ENCODE measurements at regions not wholly inside any gene's neighbourhood (a gene's known extent, or its start where the extent isn't known, plus 50 kb on each side); places are given as distances from the start of the nearest gene placed in this dataset.

DNA sequence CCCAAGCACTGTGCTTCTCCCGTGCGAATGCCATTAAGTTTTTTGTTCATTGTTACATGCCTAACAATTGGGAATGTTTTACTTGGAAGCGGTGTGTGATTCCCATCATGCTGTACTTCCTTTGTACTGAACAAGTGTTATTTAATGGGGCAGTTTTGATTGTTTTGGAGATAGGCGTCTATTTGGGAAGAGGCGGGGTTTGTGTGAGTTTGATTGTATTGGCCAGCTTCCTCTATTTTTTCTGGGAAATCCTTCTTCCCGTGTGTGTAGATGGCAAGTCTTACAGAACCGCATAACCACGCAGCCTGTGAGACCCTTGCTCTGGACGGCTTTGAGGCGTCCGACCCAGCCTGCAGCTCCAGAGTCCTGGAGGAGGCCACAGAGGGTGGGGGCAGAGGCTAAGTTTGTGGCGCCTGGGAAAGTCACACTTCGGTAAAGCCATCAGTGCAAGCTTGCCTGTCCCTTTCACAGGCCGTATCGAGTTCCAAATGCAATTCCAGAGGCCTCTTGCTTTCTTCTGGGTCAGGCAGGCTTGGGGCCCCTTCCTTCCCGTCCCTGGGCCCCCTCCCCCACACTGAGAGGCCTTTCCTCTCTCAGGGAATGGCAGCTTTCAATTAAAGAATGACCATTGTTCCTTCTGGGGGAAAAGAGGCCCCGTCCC lies 210.3 kb downstream of the TOMM20 start:
- Mint-ChIP-seq H3K4me1 (ENCODE audit: low read depth) (peaks cover 4% of the 10 kb centered on the region), H3K4me3 (no peak overlapping the region), H3K36me3 (ENCODE audit: low read depth) (no peaks in the 10 kb centered on the region), H3K9me3 (peaks cover 1% of the 10 kb centered on the region), H3K27me3 (no peaks in the 10 kb centered on the region), H3K27ac (no peak overlapping the region)
- intact Hi-C loops (cut with micrococcal nuclease) = no loop called here
- TF ChIP-seq, protein P1, sequence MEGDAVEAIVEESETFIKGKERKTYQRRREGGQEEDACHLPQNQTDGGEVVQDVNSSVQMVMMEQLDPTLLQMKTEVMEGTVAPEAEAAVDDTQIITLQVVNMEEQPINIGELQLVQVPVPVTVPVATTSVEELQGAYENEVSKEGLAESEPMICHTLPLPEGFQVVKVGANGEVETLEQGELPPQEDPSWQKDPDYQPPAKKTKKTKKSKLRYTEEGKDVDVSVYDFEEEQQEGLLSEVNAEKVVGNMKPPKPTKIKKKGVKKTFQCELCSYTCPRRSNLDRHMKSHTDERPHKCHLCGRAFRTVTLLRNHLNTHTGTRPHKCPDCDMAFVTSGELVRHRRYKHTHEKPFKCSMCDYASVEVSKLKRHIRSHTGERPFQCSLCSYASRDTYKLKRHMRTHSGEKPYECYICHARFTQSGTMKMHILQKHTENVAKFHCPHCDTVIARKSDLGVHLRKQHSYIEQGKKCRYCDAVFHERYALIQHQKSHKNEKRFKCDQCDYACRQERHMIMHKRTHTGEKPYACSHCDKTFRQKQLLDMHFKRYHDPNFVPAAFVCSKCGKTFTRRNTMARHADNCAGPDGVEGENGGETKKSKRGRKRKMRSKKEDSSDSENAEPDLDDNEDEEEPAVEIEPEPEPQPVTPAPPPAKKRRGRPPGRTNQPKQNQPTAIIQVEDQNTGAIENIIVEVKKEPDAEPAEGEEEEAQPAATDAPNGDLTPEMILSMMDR (IDR thresholded peaks at IDR 0.05) = no peak
- DNase-seq (no peak), ATAC-seq (no peak)
- ChIA-PET CTCF (interaction anchor here (1.4 kb wide), 1 partner anchor 12 kb away, joined by 3 read pairs; no protein-coding TSS in a partner anchor), POLR2A (interaction anchor here (0.6 kb wide), 1 partner anchor 27 kb away, joined by 3 read pairs; no protein-coding TSS in a partner anchor)

DNA sequence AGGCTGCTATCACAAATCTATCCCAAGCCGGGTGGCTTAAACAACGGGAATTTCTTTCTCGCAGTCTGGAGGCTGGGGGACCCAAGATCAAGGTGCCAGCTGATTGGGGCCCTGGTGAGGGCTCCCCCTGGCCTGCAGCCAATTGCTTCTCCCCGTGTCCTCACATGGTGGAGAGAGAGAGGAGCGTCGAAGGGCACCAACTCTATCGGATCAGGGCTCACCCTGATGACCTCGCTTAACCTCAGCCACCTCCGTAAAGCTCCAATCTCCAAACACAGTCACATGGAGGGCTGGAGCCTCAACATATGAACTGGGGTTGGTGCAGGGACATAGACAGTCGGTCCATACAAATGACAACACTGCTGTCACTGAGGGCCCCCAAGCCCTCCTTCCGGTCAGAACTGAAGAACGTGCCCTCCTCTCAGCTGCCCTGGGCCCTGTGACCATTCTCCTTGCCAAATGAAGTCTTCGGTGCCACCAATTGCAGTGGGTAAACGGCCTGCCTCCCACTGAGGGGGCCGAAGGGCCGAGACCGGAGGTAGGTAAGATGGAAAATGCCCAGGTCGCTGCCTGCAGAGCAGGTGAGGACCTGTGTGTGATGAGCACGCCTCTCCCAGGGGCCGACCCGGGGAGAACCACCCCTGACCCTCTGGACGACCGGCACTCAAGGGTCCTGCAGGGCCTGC lies 211.0 kb downstream of the TOMM20 start:
- no peaks in the 10 kb centered on the region for H3K27me3 Mint-ChIP-seq

DNA sequence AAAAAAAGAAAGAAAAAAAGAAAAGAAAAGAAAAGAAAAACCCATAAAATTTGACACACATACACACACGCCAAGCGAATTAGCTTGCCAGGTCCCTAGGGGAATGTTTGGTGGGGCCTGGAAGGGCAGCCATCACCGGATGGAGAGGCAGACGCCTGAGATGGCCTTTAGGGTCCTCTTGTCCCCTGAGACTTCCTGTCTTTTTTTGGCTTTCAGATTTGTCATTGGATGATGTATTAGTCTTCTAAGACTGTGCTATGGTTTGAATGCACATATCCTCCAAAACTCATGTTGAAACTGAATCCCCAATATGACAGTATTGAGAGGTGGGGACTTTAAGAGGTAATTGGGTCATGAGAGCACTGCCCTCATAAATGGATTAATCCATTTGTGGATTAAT lies 211.8 kb downstream of the TOMM20 start:
- Mint-ChIP-seq H3K9me3 (peaks cover 1% of the 10 kb centered on the region), H3K27me3 (no peaks in the 10 kb centered on the region), H3K4me1 (ENCODE audit: low read depth) (peaks cover 16% of the 10 kb centered on the region), H3K36me3 (ENCODE audit: low read depth) (no peaks in the 10 kb centered on the region), H3K4me3 (no peak overlapping the region), H3K27ac (no peak overlapping the region)
- TF ChIP-seq, protein P1 (IDR thresholded peaks at IDR 0.05) = no peak
- DNase-seq (no peak), ATAC-seq (peak; percentile 30)
- POLR2A ChIA-PET = no interaction called here
- intact Hi-C loops (cut with micrococcal nuclease) = no loop called here
- CTCF ChIA-PET = no interaction called here

More for the DNA sequence above, 211.0 kb downstream of the TOMM20 start:
- H3K9me3 Mint-ChIP-seq = peaks cover 1% of the 10 kb centered on the region
- POLR2A ChIA-PET = no interaction called here
- intact Hi-C loops (cut with micrococcal nuclease) = no loop called here
- CTCF ChIA-PET = interaction anchor here (1.4 kb wide), 1 partner anchor 12 kb away, joined by 3 read pairs; no protein-coding TSS in a partner anchor
- no peak for ATAC-seq
- TF ChIP-seq, protein P1 (IDR thresholded peaks at IDR 0.05) = no peak
- no peak overlapping the region for H3K27ac Mint-ChIP-seq
- no peak overlapping the region for H3K4me3 Mint-ChIP-seq
- peaks cover 9% of the 10 kb centered on the region for H3K4me1 Mint-ChIP-seq (ENCODE audit: low read depth)
- no peak for DNase-seq
- no peaks in the 10 kb centered on the region for H3K36me3 Mint-ChIP-seq (ENCODE audit: low read depth)

DNA sequence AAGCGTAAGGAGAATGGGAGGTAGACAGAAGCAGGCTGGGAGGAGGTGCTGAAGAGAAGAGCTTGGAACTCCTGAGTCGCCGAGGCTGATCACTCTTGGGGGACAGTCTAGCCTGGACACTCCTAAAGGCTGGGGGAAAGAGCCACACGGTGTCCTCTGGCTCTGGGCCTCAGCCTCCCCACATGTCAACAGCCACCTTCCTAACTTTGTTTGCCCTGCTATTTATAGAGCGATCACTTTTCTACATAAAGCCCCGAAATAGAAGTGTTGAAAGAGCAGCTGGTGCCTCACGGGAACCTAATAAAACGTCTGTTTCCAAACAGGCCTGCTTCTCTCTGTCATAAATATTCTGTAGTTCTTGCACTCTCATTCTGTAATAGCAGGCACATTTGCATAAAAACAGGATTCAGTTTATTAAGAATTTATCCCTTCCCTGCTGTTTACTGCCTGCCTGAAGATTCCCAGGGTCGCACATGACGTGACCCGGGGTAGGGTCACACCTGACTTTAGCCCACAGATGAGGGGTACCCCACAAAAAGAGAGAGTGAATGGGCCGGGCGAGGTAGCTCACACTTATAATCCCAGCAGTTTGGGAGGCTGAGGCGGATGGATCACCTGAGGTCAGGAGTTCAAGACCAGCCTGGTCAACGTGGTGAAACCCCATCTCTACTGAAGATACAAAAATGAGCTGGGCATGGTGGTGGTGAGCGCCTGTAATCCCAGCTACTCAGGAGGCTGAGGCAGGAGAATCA lies 212.5 kb downstream of the TOMM20 start:
- Mint-ChIP-seq H3K27me3 (no peaks in the 10 kb centered on the region), H3K9me3 (peaks cover 1% of the 10 kb centered on the region)

More for the DNA sequence above, 212.5 kb downstream of the TOMM20 start:
- no peak for ATAC-seq
- ChIA-PET CTCF (interaction anchor here (0.7 to 1.5 kb wide), 2 partner anchors 8 to 65 kb away, joined by 4 to 5 read pairs; no protein-coding TSS in a partner anchor), POLR2A (interaction anchor here (0.6 to 1.8 kb wide), 2 partner anchors 10 to 125 kb away, joined by 3 to 11 read pairs; no protein-coding TSS in a partner anchor)
- intact Hi-C loops (cut with micrococcal nuclease) = no loop called here
- DNase-seq = no peak
- no peak overlapping the region for H3K27ac Mint-ChIP-seq
- no peaks in the 10 kb centered on the region for H3K36me3 Mint-ChIP-seq (ENCODE audit: low read depth)
- TF ChIP-seq, protein P1 (IDR thresholded peaks at IDR 0.05) = no peak
- H3K4me1 Mint-ChIP-seq (ENCODE audit: low read depth) = peaks cover 24% of the 10 kb centered on the region
- H3K4me3 Mint-ChIP-seq = no peak overlapping the region

Measured in activated CD8-positive, alpha-beta T cell treated with anti-CD3 and anti-CD28 coated beads for 36 hours (primary cell).